Spinal cord (tissue), 9 donors: ENCODE measurements at regions not wholly inside any gene's neighbourhood (a gene's known extent, or its start where the extent isn't known, plus 50 kb on each side); places are given as distances from the start of the nearest gene placed in this dataset.
A peak's percentile ranks its signal among the peaks of the same experiment; 100 is the strongest.
"Not testable (repeated sequence)": the region's sequence is repeated elsewhere in the genome, so short reads cannot be mapped to it uniquely, and the experiment has no call there.

Experiments used
- DNase-seq, 6 donors: peaks; one replicate each; pipeline versions ENCODE4 v3.0.0 to v3.0.0-alpha.2; 2013 to 2015; ENCODE audit warnings: low spot score in 6 of 6, low read depth in 4 of 6
- H3K27ac ChIP-seq: one replicate; pipeline ENCODE4 v1.5.1; 2013; ENCODE audit warnings: low read depth, low read length, control low read depth
- H3K27me3 ChIP-seq: one replicate; pipeline ENCODE4 v1.6.1; 2013; ENCODE audit warnings: low read length; ENCODE audit not compliant: control insufficient read depth, insufficient read depth
- H3K36me3 ChIP-seq: one replicate; pipeline ENCODE4 v1.6.1; 2013; ENCODE audit warnings: low read length; ENCODE audit not compliant: control insufficient read depth, insufficient read depth
- H3K4me1 ChIP-seq: one replicate; pipeline ENCODE4 v1.6.1; 2013; ENCODE audit warnings: low read length; ENCODE audit not compliant: control insufficient read depth, insufficient read depth
- H3K4me3 ChIP-seq: one replicate; pipeline ENCODE4 v1.5.1; 2013; ENCODE audit warnings: low read depth, low read length, control low read depth
- H3K9me3 ChIP-seq: one replicate; pipeline ENCODE4 v1.6.1; 2013; ENCODE audit warnings: low read length; ENCODE audit not compliant: control insufficient read depth, insufficient read depth
- WGBS: methylation state at CpG from one replicate; pipeline ENCODE4 v1.1.5; 2013; ENCODE audit warnings: missing lambda C conversion rate; ENCODE audit not compliant: insufficient coverage; 5-methylcytosine and 5-hydroxymethylcytosine counted together
- donor health status: healthy.

DNA sequence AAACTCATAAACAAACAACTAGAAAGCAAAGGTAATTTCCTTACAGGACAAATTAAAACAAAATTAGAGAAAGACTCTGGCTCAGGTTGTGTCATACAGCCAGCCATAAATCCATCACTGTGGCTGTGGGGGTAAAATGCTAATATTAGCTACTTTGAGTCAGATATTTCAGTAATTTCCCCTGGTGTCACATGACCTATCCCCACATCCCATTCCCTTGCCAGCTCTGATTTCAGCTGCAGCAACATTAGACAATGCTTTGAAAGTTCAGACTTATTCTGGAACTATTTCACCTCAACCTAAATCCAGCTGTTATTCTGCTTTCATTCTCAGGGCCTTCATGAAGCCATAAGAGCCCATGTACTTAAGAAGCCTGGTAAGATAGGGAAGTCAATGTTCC, 55.3 kb downstream of the RPL10L start:
- no peak for DNase-seq
- no peaks in the 10 kb centered on the region for H3K36me3 ChIP-seq
- no peaks in the 10 kb centered on the region for H3K4me1 ChIP-seq
- no peaks in the 10 kb centered on the region for H3K27me3 ChIP-seq
- no peak overlapping the region for H3K27ac ChIP-seq
- no peaks in the 10 kb centered on the region for H3K9me3 ChIP-seq
- H3K4me3 ChIP-seq = no peak overlapping the region

DNA sequence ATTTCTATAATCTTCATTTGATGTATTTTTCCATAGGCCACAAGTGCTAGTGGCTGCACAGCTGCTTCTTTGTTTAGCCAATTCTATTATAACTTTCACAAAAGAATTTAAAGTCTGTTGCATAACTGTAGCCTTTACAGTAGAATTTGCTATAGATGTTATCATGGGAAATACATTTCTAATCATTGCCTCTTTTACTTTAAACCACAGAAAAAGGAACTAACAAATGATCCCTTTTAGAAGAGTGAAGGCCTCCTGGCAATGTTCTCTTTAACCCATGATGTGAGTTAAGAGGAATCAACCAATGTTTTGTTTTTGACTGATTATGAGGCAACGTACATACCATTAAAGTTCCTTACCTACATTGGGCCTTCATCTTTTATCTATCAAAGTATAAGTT, 68.8 kb downstream of the RPL10L start:
- Histone ChIP-seq H3K9me3 (no peaks in the 10 kb centered on the region), H3K27me3 (no peaks in the 10 kb centered on the region), H3K4me3 (no peak overlapping the region), H3K36me3 (no peaks in the 10 kb centered on the region), H3K4me1 (no peaks in the 10 kb centered on the region), H3K27ac (no peak overlapping the region)
- DNase-seq = no peak
- no CpG with 5 or more reads among the region's 1 CpG for WGBS

DNA sequence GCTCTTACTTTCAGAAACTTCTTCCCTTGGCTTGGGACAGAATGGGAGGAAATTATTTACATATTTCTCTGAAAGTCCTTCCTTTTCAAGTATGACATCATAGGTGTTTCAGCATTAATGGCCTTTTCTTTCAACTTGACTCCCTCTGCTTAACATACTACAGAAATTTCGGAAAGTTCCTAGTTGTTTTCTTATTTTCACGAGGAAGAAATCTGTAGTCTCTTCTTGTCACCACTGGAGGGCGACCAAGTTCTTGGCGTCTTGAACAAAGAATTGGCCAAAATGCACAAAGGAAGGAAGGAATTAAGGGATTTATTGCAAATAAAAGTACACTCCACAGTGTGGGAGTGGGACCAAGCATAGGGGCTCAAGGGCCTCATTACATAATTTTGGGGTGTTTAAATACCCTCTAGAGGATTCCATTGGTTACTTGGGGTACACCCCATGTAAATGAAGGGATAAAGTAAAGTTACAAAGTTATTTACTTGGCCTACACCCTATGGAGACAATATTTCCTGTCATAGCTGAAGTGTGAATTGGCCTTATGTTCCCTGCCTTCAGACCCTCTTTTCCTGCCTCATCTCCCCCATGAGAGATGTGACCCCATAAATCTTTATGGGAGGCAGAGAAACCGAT, 70.4 kb downstream of the RPL10L start:
- WGBS = no CpG with 5 or more reads among the region's 5 CpGs
- DNase-seq = peak in 4 of 6 donors; percentile 2 to 48 (median 20)
- no peaks in the 10 kb centered on the region for H3K9me3 ChIP-seq
- H3K36me3 ChIP-seq = no peaks in the 10 kb centered on the region
- no peaks in the 10 kb centered on the region for H3K27me3 ChIP-seq
- no peak overlapping the region for H3K4me3 ChIP-seq
- H3K4me1 ChIP-seq = no peaks in the 10 kb centered on the region
- H3K27ac ChIP-seq = no peak overlapping the region

DNA sequence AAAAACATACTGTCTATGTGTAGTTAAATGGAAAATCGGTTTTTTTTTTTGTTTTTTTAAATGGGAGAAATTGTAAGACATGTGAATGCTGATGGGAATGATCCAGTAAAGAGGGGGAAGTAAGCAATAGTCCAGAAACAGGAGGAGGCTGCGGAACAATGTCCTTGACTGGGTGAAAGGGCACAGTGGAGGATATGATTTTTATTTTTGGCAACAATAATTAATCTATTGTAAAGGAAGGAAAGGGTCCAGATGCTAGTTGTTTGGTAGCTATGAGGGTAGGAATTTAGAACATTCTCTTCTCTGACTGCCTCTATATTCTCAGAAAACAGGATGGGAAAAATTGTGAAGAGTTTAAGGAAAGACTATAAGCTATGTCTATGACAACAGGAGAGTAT, 76.6 kb downstream of the RPL10L start:
- WGBS = 81% methylated on average over 2 of the region's 2 CpGs
- H3K9me3 ChIP-seq = no peaks in the 10 kb centered on the region
- H3K27me3 ChIP-seq = no peaks in the 10 kb centered on the region
- no peaks in the 10 kb centered on the region for H3K36me3 ChIP-seq
- H3K4me3 ChIP-seq = no peak overlapping the region
- H3K27ac ChIP-seq = no peak overlapping the region
- no peak for DNase-seq
- no peaks in the 10 kb centered on the region for H3K4me1 ChIP-seq

DNA sequence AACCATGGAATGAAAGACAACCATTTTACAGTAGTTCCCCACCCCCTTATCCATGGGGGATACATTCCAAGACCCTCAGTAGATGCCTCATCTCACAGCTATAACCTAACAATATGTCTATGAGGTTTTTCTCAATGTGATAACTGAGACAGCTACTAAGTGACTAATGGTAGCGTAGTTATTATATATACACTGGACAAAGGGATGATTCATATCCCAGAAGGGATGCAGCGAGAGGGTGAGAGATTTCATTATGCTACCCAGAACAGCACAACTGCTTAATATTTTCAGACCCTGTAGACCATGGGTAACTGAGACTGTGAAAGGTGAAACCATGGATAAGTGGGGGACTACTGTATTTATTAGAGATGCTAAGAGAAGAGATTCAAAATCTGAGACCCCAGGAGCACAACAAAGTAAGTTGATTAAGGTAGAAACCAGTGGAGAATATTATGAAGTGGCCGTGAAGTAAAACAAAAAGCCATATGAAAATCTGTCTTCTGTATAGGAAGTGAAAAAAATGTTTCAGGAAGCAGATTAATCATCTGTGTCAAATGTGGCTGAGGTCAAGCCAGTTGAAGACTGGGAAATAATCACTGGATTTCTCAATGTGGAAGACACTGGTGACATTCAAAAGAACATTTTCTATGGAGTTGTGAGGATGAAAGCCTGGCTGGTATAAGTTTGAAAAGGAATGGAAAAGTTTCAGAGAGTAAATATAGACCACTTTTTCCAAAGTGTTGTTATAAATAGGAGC, 77.2 kb downstream of the RPL10L start:
- 73% methylated on average over 1 of the region's 3 CpGs for WGBS
- Histone ChIP-seq H3K27ac (no peak overlapping the region), H3K4me1 (no peaks in the 10 kb centered on the region), H3K4me3 (no peak overlapping the region), H3K36me3 (no peaks in the 10 kb centered on the region), H3K9me3 (no peaks in the 10 kb centered on the region), H3K27me3 (no peaks in the 10 kb centered on the region)
- DNase-seq = no peak

DNA sequence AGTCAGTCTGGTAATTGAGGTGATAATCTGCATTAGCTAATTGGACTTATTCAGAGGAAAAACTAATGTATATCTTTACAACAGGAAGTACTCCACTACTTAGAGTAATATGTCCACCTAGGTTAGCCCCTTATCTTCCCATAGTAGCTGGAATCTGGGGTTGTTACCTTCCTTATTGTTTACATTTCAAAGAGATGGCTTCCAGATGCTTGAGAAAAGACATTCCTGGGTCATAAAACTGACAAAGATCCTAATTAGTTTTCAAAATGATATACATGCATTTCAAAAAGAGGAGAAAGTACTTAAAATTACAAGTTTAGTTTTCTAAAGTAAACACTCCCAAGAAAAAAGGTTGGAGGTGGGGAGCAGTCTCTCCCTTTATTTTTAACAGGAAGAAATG, 78.1 kb downstream of the RPL10L start:
- Histone ChIP-seq H3K4me3 (no peak overlapping the region), H3K36me3 (no peaks in the 10 kb centered on the region), H3K9me3 (no peaks in the 10 kb centered on the region), H3K27me3 (no peaks in the 10 kb centered on the region), H3K27ac (no peak overlapping the region), H3K4me1 (no peaks in the 10 kb centered on the region)
- DNase-seq = no peak

DNA sequence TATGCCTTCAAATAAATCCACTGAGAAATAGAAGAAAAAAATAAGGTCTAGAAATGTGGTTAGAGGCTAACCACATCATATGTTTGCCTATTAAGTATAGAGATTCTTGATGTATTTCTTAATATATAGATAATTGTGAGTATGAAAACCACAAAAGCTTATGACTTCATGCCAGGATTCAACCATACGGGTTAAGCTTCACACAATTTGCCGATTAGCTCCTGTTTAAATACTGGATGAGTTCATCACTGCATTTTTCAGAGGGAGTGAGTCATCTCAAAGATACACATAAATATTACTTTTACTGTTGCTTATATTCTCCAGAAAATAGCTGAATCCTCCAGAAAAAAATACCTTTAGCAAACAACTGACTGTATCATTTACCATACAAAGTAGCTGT, 79.6 kb downstream of the RPL10L start:
- no peak for DNase-seq
- Histone ChIP-seq H3K27me3 (no peaks in the 10 kb centered on the region), H3K36me3 (no peaks in the 10 kb centered on the region), H3K4me3 (no peak overlapping the region), H3K9me3 (no peaks in the 10 kb centered on the region), H3K4me1 (no peaks in the 10 kb centered on the region), H3K27ac (no peak overlapping the region)
- WGBS = no CpG with 5 or more reads among the region's 2 CpGs

DNA sequence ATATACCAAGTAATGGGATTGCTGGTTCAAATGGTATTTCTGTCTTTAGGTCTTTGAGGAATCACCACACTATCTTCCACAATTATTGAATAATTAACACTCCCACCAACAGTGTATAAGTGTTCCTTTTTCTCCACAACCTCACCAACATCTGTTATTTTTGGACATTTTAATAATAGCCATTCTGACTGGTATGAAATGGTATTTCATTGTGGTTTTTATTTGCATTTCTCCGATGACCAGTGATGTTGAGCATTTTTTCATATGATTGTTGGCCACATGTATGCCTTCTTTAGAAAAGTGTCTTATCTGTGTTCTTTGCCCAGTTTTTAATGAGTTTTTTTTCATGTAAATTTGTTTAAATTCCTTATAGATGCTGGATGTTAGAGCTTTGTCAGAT, 83.4 kb downstream of the RPL10L start:
- not testable (repeated sequence) for DNase-seq
- no CpG with 5 or more reads among the region's 1 CpG for WGBS

DNA sequence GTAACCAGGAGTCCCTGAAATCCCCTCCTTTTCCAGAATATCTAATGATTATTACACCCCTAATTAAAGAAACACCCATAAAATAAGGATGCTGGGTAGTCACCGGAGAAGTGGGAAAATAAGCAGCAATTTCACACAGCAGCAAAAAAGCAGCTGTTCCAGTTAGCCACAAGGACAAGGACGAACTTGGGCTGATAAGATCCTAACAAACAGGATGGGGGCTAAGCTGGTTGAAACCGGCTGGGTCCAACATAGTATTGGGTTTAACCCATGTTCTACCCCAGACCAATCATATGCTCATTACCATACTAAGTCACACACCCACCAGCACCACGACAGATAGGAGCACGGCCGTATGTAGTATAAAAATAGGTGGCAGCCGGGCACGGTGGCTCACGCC, 100.7 kb downstream of the RPL10L start:
- Histone ChIP-seq H3K27me3 (no peaks in the 10 kb centered on the region), H3K4me3 (no peak overlapping the region), H3K36me3 (no peaks in the 10 kb centered on the region), H3K9me3 (peaks cover 2% of the 10 kb centered on the region), H3K4me1 (no peaks in the 10 kb centered on the region), H3K27ac (no peak overlapping the region)
- DNase-seq = no peak
- 94% methylated on average over 3 of the region's 9 CpGs for WGBS

More for the DNA sequence above, 83.4 kb downstream of the RPL10L start:
- not testable (repeated sequence) for H3K4me1 ChIP-seq, H3K4me3 ChIP-seq, H3K27ac ChIP-seq, H3K9me3 ChIP-seq, H3K36me3 ChIP-seq, H3K27me3 ChIP-seq

DNA sequence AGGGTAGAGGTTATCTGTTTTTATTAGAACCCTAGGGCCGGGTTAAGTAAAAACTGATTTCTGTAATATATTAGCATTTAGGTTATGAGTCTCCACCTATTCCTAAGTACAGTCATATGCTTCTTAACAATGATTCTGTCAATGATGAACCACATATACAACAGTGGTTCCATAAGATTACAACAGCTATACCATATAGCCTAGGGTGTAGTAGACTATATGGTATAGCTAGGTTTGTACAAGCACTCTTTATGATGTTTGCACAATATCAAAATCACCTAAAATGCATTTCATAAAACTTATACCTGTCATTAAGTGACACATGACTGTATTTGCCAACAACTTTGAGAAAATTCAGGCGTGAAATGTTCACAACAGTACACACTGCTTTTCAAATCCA, 110.6 kb downstream of the RPL10L start:
- Histone ChIP-seq H3K9me3 (no peaks in the 10 kb centered on the region), H3K4me1 (no peaks in the 10 kb centered on the region), H3K4me3 (no peak overlapping the region), H3K27me3 (no peaks in the 10 kb centered on the region), H3K36me3 (no peaks in the 10 kb centered on the region), H3K27ac (no peak overlapping the region)
- DNase-seq = no peak
- no CpG with 5 or more reads among the region's 2 CpGs for WGBS
